B cell (primary cell): ENCODE measurements at regions not wholly inside any gene's neighbourhood (a gene's known extent, or its start where the extent isn't known, plus 50 kb on each side); places are given as distances from the start of the nearest gene placed in this dataset.

Experiments used
- ATAC-seq: fragments of 200-7000 bp; cut with Tn5 transposase; one replicate; pipeline ENCODE4 v1.10.0; 2021; ENCODE audit warnings: low read depth, mild to moderate bottlenecking, moderate number of reproducible peaks, moderate library complexity
- CTCF ChIA-PET: fragments of 350-600 bp; sonication (Branson Sonifier 250); formaldehyde crosslinking; loops from one replicate; lab custom pipeline; 2021; ENCODE audit warnings: antibody characterized with exemption, inconsistent platforms; lab: Charles Lee
- POLR2A ChIA-PET: fragments of 350-600 bp; sonication (Branson Sonifier 250); formaldehyde crosslinking; loops from one replicate; lab custom pipeline; 2021; ENCODE audit warnings: antibody characterized with exemption; lab: Charles Lee
- DNase-seq: peaks from one replicate; pipeline ENCODE4 v3.0.0; 2013
- H2AFZ ChIP-seq: 2 replicates; pipeline ENCODE4 v1.6.1; 2012; ENCODE audit warnings: mild to moderate bottlenecking, low read depth, low read length; ENCODE audit not compliant: insufficient read depth, poor library complexity, severe bottlenecking
- H3K27ac ChIP-seq, 2 donors: 1 replicate in 1 of 2; 2 replicates in 1 of 2; pipeline ENCODE4 v1.5.1; 2012 to 2013; ENCODE audit warnings: low read length in 2 of 2, mild to moderate bottlenecking in 2 of 2, moderate library complexity in 1 of 2
- H3K27me3 ChIP-seq, 4 experiments: fragments of 200-600 bp in 1 of 4; sonication (generic) in 1 of 4; replicated peaks in 1 of 4; 1 replicate in 2 of 4; 2 replicates in 2 of 4; pipeline versions ENCODE4 v1.6.1 to v1.7.0; 2013 to 2016; ENCODE audit warnings: low read length in 3 of 4, mild to moderate bottlenecking in 2 of 4, mixed read lengths in 1 of 4, moderate library complexity in 1 of 4; ENCODE audit not compliant: insufficient read depth in 4 of 4, control insufficient read depth in 3 of 4; ENCODE audit errors: control extremely low read depth in 1 of 4
- H3K36me3 ChIP-seq, 2 experiments: replicated peaks in 1 of 2; 1 replicate in 1 of 2; 2 replicates in 1 of 2; pipeline versions ENCODE4 v1.6.1 to v1.7.1; 2013; ENCODE audit warnings: low read length in 1 of 2; ENCODE audit not compliant: insufficient read depth in 2 of 2, control insufficient read depth in 1 of 2; ENCODE audit errors: control extremely low read depth in 1 of 2, extremely low read depth in 1 of 2
- H3K4me1 ChIP-seq, 2 donors: fragments of 200-600 bp in 1 of 2; sonication (generic) in 1 of 2; 1 replicate in 1 of 2; 2 replicates in 1 of 2; pipeline versions ENCODE4 v1.5.1 to v1.6.1; 2013 to 2017; ENCODE audit warnings: low read length in 2 of 2; ENCODE audit not compliant: control insufficient read depth in 2 of 2, insufficient read depth in 2 of 2
- H3K4me2 ChIP-seq: replicated peaks from 2 replicates; pipeline ENCODE3; 2012; ENCODE audit warnings: mild to moderate bottlenecking, low read depth, low read length; ENCODE audit not compliant: poor library complexity, severe bottlenecking
- H3K4me3 ChIP-seq, 5 experiments: fragments of 200-600 bp in 1 of 5; sonication (generic) in 1 of 5; 1 replicate in 3 of 5; 2 replicates in 2 of 5; pipeline versions ENCODE4 v1.5.1 to v1.7.0; 2011 to 2016; ENCODE audit warnings: low read length in 4 of 5, mild to moderate bottlenecking in 4 of 5, low read depth in 2 of 5, control low read depth in 1 of 5, moderate library complexity in 1 of 5; ENCODE audit not compliant: insufficient read depth in 1 of 5; ENCODE audit errors: control extremely low read depth in 1 of 5, extremely low read depth in 1 of 5
- H3K79me2 ChIP-seq: fragments of 200-600 bp; sonication (generic); one replicate; pipeline ENCODE4 v1.6.0; 2016; ENCODE audit warnings: low read length; ENCODE audit not compliant: control insufficient read depth, insufficient read depth
- H3K9ac ChIP-seq: fragments of 200-600 bp; sonication (generic); 2 replicates; pipeline ENCODE4 v1.6.1; 2017; ENCODE audit warnings: mild to moderate bottlenecking, low read length, moderate library complexity
- H3K9me3 ChIP-seq, 3 donors: one replicate each; pipeline versions ENCODE4 v1.6.1 to v1.7.1; 2013; ENCODE audit warnings: low read length in 2 of 3; ENCODE audit not compliant: control insufficient read depth in 2 of 3, insufficient read depth in 1 of 3; ENCODE audit errors: control extremely low read depth in 1 of 3
- H4K20me1 ChIP-seq: 2 replicates; pipeline ENCODE4 v1.6.0; 2012; ENCODE audit warnings: mild to moderate bottlenecking, low read length; ENCODE audit not compliant: insufficient read depth, control insufficient read depth, poor library complexity, severe bottlenecking
- H3K27ac Mint-ChIP-seq: one replicate; pipeline ENCODE4 v1.8.0; 2021; ENCODE audit warnings: mixed read lengths
- H3K27me3 Mint-ChIP-seq: one replicate; pipeline ENCODE4 v1.8.0; 2021; ENCODE audit warnings: mixed read lengths
- H3K4me1 Mint-ChIP-seq: one replicate; pipeline ENCODE4 v1.8.0; 2021; ENCODE audit warnings: mixed read lengths
- H3K4me3 Mint-ChIP-seq: one replicate; pipeline ENCODE4 v1.8.0; 2021; ENCODE audit warnings: mixed read lengths
- H3K9me3 Mint-ChIP-seq: one replicate; pipeline ENCODE4 v1.8.0; 2022; ENCODE audit warnings: mixed read lengths; ENCODE audit not compliant: insufficient read depth
- EZH2 ChIP-seq: IDR thresholded peaks from 2 replicates; pipeline ENCODE4 v1.6.1; 2012; ENCODE audit warnings: borderline replicate concordance, low read depth, mild to moderate bottlenecking, moderate library complexity, low read length; ENCODE audit not compliant: insufficient read depth, poor library complexity, severe bottlenecking
- WGBS: methylation state at CpG from one replicate; pipeline ENCODE4 v1.1.5; 2013; ENCODE audit warnings: missing lambda C conversion rate; ENCODE audit not compliant: insufficient coverage; 5-methylcytosine and 5-hydroxymethylcytosine counted together
- intact Hi-C: fragments of 100-400 bp; cut with micrococcal nuclease; formaldehyde crosslinking; loops from one replicate; pipeline ENCODE4 v1.10.0; 2022
- TF ChIP-seq, protein P1 (sequence below): fragments of 200-600 bp; IDR thresholded peaks from one replicate; pipeline ENCODE4 v1.8.0; 2022; ENCODE audit warnings: antibody characterized with exemption, mild to moderate bottlenecking

DNA sequence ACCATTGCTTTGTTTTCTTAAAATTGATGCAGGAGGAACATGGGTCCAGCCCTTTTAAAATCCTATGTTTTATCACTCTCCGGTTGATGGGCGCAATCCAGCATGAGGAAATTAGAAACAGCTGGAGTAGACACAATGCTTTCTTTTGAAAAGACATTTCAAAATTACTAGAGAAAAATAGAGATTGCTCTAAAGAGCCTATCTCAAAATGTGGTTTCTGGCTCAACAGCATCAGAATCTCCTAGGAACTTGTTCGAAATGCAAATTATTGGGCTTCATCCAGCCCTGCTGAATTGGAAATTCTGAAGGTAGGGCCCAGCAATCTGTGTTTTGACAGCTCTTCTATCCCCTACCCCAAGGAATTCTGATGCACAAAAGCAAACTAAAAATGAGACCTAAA lies 190.8 kb upstream of the BMP2 start:
- Histone ChIP-seq H3K9ac (no peak overlapping the region), H3K4me3 (no peak overlapping the region), H3K79me2 (no peaks in the 10 kb centered on the region), H4K20me1 (no peaks in the 10 kb centered on the region), H3K27me3 (no peaks in the 10 kb centered on the region), H3K9me3 (peaks cover 0 to 3% (median 0%) of the 10 kb centered on the region in 3 donors), H3K4me1 (no peaks in the 10 kb centered on the region), H3K36me3 (no peaks in the 10 kb centered on the region), H3K4me2 (no peak overlapping the region), H2AFZ (no peak overlapping the region), H3K27ac (no peak overlapping the region)
- Mint-ChIP-seq H3K9me3 (peaks cover 4% of the 10 kb centered on the region), H3K4me3 (no peak overlapping the region), H3K4me1 (no peaks in the 10 kb centered on the region), H3K27ac (no peak overlapping the region), H3K27me3 (no peaks in the 10 kb centered on the region)
- intact Hi-C loops: no loop called here
- CTCF ChIA-PET: no interaction called here
- DNase-seq (no peak), ATAC-seq (no peak)
- no peak for TF ChIP-seq EZH2
- TF ChIP-seq, protein P1, sequence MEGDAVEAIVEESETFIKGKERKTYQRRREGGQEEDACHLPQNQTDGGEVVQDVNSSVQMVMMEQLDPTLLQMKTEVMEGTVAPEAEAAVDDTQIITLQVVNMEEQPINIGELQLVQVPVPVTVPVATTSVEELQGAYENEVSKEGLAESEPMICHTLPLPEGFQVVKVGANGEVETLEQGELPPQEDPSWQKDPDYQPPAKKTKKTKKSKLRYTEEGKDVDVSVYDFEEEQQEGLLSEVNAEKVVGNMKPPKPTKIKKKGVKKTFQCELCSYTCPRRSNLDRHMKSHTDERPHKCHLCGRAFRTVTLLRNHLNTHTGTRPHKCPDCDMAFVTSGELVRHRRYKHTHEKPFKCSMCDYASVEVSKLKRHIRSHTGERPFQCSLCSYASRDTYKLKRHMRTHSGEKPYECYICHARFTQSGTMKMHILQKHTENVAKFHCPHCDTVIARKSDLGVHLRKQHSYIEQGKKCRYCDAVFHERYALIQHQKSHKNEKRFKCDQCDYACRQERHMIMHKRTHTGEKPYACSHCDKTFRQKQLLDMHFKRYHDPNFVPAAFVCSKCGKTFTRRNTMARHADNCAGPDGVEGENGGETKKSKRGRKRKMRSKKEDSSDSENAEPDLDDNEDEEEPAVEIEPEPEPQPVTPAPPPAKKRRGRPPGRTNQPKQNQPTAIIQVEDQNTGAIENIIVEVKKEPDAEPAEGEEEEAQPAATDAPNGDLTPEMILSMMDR: no peak
- POLR2A ChIA-PET: no interaction called here
- 93% methylated on average over 3 of the region's 3 CpGs for WGBS

DNA sequence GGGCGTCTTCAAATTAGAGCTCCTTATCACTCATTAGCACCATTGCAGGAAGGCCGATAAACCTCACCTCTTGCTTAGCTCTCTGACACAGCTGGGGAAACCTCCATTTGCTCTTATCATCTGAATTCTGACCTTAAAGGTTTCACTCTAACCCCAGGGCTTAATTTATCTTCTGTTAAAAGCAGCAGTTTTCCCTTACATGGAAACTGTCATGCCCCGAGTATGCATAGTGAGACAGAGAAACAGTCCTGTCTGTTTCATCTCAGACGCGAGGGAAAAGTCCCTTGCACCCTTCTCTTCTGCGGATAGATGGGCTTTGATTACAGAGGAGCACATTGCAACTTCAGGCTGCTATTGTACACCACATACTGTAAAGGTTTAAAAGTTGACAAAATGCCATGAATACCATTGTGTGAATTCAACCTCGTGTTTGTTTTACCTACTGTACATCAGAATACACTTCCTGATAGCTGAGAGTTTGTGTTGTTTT lies 191.5 kb upstream of the BMP2 start:
- no peak overlapping the region for H3K4me2 ChIP-seq
- H3K9me3 ChIP-seq: peaks cover 0 to 3% (median 0%) of the 10 kb centered on the region in 3 donors
- peaks cover 4% of the 10 kb centered on the region for H3K9me3 Mint-ChIP-seq
- CTCF ChIA-PET: no interaction called here
- 76% methylated on average over 5 of the region's 7 CpGs for WGBS
- no peak overlapping the region for H3K9ac ChIP-seq
- H4K20me1 ChIP-seq: no peaks in the 10 kb centered on the region
- intact Hi-C loops: no loop called here
- DNase-seq: no peak
- POLR2A ChIA-PET: no interaction called here
- no peak for ATAC-seq
- no peaks in the 10 kb centered on the region for H3K79me2 ChIP-seq
- no peaks in the 10 kb centered on the region for H3K27me3 Mint-ChIP-seq
- H2AFZ ChIP-seq: no peak overlapping the region
- no peak for TF ChIP-seq EZH2
- TF ChIP-seq, protein P1: no peak
- H3K27ac ChIP-seq: no peak overlapping the region
- no peak overlapping the region for H3K27ac Mint-ChIP-seq
- no peak overlapping the region for H3K4me3 Mint-ChIP-seq
- no peaks in the 10 kb centered on the region for H3K4me1 Mint-ChIP-seq
- H3K4me3 ChIP-seq: no peak overlapping the region
- no peaks in the 10 kb centered on the region for H3K4me1 ChIP-seq
- no peaks in the 10 kb centered on the region for H3K27me3 ChIP-seq
- no peaks in the 10 kb centered on the region for H3K36me3 ChIP-seq
